ENCODE measurements at regions not wholly inside any gene's neighbourhood (a gene's known extent, or its start where the extent isn't known, plus 50 kb on each side); places are given as distances from the start of the nearest gene placed in this dataset.

- in situ Hi-C loops (cut with HindIII; ENCODE audit: low sequenced_read_pairs) = no loop called here
These were observed 230.8 kb upstream of the CST7 start for GRCh38 chr20:24718277-24718676.

- in situ Hi-C loops (cut with HindIII; ENCODE audit: low sequenced_read_pairs) = no loop called here
These were observed 230.4 kb upstream of the CST7 start for GRCh38 chr20:24718696-24719095.

GRCh38 chr20:24720957-24721356 is 228.1 kb upstream of the CST7 start:
- in situ Hi-C loops (cut with HindIII; ENCODE audit: low sequenced_read_pairs) = loop anchor here (5.0 kb wide), 1 partner anchor 61 kb away; no protein-coding TSS in a partner anchor

- in situ Hi-C loops (cut with HindIII; ENCODE audit: low sequenced_read_pairs) = loop anchor here (5.0 kb wide), 1 partner anchor 60 kb away; no protein-coding TSS in a partner anchor
These were observed 227.0 kb upstream of the CST7 start for GRCh38 chr20:24721891-24722568.

- in situ Hi-C loops (cut with HindIII; ENCODE audit: low sequenced_read_pairs) = loop anchor here (5.0 kb wide), 1 partner anchor 60 kb away; no protein-coding TSS in a partner anchor
These were observed 226.5 kb upstream of the CST7 start for GRCh38 chr20:24722586-24722985.

- in situ Hi-C loops (cut with HindIII; ENCODE audit: low sequenced_read_pairs) = loop anchor here (5.0 kb wide), 1 partner anchor 59 kb away; no protein-coding TSS in a partner anchor
These were observed 225.9 kb upstream of the CST7 start for GRCh38 chr20:24723186-24723585.

GRCh38 chr20:24723647-24724352 is 225.3 kb upstream of the CST7 start:
- in situ Hi-C loops (cut with HindIII; ENCODE audit: low sequenced_read_pairs) = loop anchor here (5.0 kb wide), 1 partner anchor 59 kb away; no protein-coding TSS in a partner anchor

- in situ Hi-C loops (cut with HindIII; ENCODE audit: low sequenced_read_pairs) = loop anchor here (5.0 kb wide), 1 partner anchor 57 kb away; no protein-coding TSS in a partner anchor
These were observed 224.0 kb upstream of the CST7 start for GRCh38 chr20:24724982-24725533.

GRCh38 chr20:24727795-24728194 is 221.3 kb upstream of the CST7 start:
- in situ Hi-C loops (cut with HindIII; ENCODE audit: low sequenced_read_pairs) = no loop called here

- in situ Hi-C loops (cut with HindIII; ENCODE audit: low sequenced_read_pairs) = no loop called here
These were observed 219.0 kb upstream of the CST7 start for GRCh38 chr20:24729896-24730605.

GRCh38 chr20:24730750-24731149 is 218.3 kb upstream of the CST7 start:
- in situ Hi-C loops (cut with HindIII; ENCODE audit: low sequenced_read_pairs) = no loop called here

GRCh38 chr20:24731312-24731711 is 217.8 kb upstream of the CST7 start:
- in situ Hi-C loops (cut with HindIII; ENCODE audit: low sequenced_read_pairs) = no loop called here

- in situ Hi-C loops (cut with HindIII; ENCODE audit: low sequenced_read_pairs) = no loop called here
These were observed 217.0 kb upstream of the CST7 start for GRCh38 chr20:24732076-24732475.

- in situ Hi-C loops (cut with HindIII; ENCODE audit: low sequenced_read_pairs) = no loop called here
These were observed 216.5 kb upstream of the CST7 start for GRCh38 chr20:24732599-24732998.

- in situ Hi-C loops (cut with HindIII; ENCODE audit: low sequenced_read_pairs) = no loop called here
These were observed 215.7 kb upstream of the CST7 start for GRCh38 chr20:24733416-24733815.

GRCh38 chr20:24734139-24734538 is 214.9 kb upstream of the CST7 start:
- in situ Hi-C loops (cut with HindIII; ENCODE audit: low sequenced_read_pairs) = no loop called here

GRCh38 chr20:24735263-24735662 is 213.8 kb upstream of the CST7 start:
- in situ Hi-C loops (cut with HindIII; ENCODE audit: low sequenced_read_pairs) = no loop called here

GRCh38 chr20:24736131-24736843 is 212.8 kb upstream of the CST7 start:
- in situ Hi-C loops (cut with HindIII; ENCODE audit: low sequenced_read_pairs) = no loop called here

GRCh38 chr20:24736844-24737211 is 212.2 kb upstream of the CST7 start:
- in situ Hi-C loops (cut with HindIII; ENCODE audit: low sequenced_read_pairs) = no loop called here

- in situ Hi-C loops (cut with HindIII; ENCODE audit: low sequenced_read_pairs) = no loop called here
These were observed 211.7 kb upstream of the CST7 start for GRCh38 chr20:24737212-24737850.

Measured in endothelial cell of hepatic sinusoid (primary cell).